ENCODE measurements at regions not wholly inside any gene's neighbourhood (a gene's known extent, or its start where the extent isn't known, plus 50 kb on each side); places are given as distances from the start of the nearest gene placed in this dataset.

DNA sequence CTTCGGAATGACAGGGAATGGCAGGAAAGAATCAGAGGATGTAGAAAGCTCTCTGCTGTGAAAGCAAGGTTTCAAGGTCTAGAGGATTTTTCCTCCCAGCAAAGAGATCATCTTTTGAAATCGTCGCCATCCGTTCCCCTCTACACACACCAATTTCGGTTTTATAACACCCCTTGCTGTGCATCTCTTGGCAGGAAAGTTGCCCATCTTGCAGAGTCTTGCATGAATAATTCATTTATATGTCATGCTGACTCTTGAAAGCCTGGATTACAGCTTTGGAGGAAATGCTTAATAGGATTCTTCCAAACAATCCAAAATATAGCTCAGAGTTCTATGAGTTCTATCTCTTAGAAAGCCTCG is 262.7 kb downstream of the CHL1 start:
- DNase-seq (ENCODE audit: low read depth in 2 of 2), result no peak

DNA sequence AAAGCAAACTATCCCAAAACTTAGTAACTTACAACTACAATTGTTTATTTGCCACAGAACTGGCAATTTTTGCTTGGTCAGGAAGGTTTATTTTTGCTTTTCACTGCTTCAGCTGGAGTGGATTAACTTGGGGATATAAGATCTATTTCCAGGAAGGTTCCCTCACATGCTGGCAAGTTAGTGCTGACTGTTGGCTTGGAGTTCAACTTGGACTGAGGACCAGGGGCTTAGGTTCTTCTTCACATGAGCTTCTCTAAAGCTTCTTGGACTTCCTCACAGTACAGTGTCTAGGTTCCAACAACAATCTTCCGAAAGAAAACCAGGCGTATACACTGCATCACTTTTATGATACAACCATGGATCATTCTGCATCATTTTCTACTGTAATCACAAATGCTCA is 264.4 kb downstream of the CHL1 start:
- no peak for DNase-seq (ENCODE audit: low read depth in 2 of 2)

DNA sequence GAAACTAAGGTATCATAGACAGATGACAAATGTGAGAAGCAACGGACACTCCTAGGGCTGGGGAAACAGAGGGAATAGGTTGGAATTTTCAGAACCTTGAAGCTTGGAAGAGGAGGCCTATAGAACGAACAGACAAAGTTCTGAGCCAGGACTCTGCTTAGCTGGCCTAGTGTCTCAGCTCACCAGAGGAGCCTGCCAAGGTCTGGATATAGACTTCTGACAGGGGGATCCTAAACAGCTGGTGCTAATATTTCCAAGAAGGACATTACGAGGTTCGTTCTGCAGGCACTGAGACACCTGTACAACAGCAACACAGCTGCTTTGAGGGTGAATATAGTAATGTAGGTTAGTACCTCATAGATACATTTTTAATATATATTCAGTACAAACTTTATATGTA is 266.3 kb downstream of the CHL1 start:
- no peak for DNase-seq (ENCODE audit: low read depth in 2 of 2)

DNA sequence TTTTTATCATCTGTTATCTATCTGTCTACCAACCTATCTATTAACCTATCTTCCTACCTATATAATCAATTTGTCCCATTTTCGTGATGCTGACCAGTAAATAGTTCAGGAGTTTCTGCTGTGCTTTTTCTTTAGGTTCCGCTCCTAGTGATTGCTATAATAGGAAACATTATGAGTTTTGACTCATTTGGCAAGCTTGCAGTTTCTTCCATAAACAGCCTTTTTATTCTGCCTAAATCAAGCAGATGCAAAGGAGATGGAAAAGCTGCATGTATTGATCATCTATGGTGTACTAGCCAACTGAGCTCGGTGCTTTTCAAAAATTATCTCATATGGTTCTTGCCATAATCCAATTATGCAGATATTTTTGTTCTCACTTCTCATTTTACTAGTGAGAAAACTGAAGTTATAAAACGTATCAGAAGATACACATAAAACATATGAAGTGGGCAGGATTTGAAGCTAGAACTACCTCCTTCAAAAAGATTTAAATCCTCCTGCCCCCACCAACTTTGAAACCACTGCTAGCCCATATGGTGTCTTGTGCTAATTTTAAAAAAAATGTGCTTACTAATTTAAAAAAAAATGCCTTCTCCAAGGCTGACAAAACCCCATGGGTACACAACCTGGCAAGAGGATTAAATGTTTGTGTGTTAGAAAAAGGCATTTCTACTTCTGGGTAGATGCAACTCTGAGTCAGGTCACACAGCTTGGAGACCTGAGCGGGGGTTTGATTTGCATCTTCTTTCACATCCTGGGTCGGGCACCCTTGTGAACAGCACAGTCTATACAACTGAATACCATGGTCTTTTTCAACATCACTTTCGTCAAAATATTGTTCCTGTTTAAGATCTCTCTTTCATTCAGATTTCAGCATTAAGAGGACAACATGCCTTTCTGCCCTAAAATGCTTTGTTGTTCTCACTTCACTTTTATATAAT is 267.0 kb downstream of the CHL1 start:
- DNase-seq (ENCODE audit: low read depth in 2 of 2), result no peak

DNA sequence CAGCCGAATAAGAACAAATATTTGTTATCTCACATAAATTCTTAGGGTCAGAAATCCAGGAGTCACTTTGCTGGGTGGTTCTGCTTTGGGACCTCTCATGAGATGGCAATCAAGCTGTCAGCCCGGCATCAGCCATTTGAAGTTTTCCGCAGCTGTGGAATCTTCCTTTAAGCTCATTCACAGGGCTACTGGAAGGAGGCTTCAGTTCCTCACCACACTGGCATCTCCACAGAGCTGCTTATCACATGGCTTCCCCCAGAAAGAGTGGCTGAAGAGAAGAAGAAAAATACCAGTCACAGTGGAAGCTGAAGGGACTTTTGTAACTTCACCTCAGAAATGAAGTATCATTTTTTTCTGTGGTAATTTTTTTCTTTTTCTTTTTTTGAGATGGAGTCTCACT is 267.7 kb downstream of the CHL1 start:
- DNase-seq (ENCODE audit: low read depth in 2 of 2), result no peak

DNA sequence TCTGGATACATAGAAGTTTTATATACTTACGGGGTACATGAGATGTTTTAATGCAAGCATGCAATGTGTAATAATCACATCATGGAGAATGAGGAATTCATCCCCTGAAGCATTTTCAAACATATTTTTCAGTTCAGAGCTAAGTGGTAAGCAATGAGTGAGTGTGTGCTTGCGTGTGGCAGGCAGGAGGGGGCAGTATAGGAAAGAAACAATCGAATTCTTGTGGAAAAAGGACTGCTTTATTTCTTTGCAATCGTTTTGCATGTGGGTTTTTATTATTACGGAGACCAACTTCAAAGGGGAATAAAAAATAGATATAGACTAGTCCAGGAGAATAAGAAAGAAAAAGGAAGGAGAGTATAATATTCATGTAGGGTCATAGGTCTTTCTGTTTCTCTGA is 271.6 kb downstream of the CHL1 start:
- no peak for DNase-seq (ENCODE audit: low read depth in 2 of 2)

DNA sequence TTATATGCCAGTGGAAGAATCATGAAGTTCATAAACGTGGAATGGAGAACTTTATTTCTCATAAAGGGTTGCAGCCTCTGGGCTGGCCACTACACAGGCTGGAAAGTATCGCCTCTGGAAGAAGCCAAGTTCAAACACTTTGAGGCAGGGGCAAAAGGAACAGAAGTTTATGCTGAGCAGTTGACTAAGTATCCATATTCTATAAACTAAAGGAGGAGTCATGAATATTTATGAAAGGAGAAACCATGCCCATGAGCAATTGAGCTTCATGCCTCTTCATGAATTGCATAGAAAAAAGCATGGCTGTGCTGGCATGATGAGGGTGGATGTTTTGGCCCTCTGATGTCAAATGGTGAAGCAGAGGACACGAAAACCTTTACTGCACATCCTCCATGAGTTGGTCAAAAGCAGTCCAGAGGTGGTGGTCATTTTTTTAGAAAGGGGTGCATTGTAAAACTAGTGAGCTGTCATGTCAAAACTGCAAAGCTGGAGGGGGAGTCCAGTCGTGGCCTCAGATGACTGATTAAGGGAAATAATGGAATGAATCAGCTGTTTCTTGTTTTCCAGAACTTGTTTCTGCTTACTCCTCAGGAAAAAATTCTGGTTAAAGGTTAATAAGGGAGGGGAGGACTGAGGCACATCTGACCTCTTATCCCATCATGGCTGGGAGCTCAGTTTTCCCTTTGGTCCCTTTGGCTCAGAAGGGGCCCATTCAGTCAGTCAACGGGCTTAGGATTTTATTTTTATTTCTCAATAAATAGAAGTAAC is 276.7 kb downstream of the CHL1 start:
- no peak for DNase-seq (ENCODE audit: low read depth in 2 of 2)

DNA sequence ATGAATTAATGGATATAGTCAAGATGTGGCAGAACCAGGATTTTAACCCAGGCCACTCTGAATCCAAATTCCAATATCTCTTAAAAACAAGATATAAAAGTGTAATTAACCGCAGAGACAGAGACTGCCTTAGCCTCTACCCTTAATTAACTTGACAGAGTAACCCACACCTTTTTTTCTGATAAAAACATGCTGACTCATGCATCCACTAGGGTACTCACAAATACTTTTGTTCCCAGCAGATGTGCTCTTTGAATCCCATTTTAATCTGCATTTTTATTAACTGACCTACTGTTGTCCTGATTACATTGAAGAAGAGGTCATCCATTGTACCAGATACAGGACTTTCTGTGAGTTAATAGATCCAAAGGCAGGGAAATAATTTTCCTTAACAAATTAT is 278.3 kb downstream of the CHL1 start:
- DNase-seq (ENCODE audit: low read depth in 2 of 2), result no peak

DNA sequence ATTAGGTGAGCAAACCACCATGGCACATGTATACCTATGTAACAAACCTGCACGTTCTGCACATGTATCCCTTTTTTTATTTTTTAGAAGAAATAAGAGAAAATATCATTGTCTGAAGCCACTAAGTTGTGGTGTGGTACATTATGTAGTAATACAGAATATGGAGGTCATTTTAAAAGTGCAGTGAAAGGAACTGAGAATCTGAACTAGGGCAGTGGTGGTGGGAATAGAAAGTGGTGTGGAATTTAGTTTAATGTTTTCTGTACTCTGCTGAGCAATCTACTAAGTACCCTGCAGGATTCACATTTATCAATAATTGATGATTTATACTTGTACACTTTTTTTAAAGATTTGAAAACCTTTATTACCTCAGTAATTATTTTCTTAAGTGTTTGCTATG is 283.5 kb downstream of the CHL1 start:
- no peak for DNase-seq (ENCODE audit: low read depth in 2 of 2)

DNA sequence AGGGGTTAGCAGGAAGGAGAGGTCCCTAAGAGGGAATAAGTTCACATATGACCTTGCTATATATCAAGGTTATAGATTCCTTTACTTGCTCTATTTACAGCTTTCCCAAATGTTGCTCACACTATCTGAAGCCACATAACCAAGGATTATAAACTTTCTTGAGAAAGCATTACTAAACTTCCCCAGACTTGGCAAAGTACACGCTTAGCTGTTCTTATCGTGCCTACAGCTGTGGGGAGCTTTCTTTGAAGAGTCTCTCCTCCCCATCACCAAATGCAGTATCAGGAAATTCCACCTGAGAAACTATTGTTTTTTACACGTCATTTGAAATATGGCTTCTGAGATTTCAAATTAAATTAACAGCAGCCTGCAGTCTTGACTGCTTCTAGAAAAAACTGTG is 284.5 kb downstream of the CHL1 start:
- no peak for DNase-seq (ENCODE audit: low read depth in 2 of 2)

DNA sequence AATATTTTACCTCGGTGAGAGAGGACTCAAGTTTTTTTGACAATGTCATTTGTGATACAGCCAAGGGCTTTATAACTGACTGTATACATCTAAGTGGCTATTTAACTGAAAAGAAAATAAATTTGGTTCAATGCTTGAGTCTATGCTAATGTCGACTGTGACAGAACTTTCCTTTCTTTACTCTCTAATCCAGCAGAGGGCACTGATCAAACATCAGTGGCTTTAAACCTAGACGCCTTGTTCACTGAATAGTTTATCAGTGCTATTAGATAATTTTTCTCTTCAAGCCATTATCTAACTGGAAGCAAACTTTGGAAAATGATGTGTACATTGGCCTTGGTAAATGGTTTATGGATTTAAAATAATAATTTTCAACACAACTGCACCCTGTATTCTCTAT is 285.1 kb downstream of the CHL1 start:
- DNase-seq (ENCODE audit: low read depth in 2 of 2), result no peak

DNA sequence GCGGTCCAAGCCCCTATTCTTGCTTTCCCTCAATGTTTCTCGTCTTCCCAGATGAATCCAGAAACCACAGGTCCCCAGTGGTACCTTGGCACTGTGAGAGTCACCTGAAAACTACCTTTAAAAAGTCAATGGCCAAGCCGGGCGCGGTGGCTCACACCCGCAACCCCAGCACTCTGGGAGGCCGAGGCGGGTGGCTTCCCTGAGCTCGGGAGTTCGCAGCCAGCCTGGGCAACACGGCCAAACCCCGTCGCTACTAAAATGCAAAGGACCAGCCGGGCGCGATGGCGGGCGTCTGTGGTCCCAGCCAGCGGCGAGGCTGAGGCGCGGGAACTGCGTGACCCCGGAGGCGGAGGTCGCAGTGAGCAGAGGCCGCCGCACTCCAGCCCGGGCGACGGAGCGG is 285.9 kb downstream of the CHL1 start:
- no peak for DNase-seq (ENCODE audit: low read depth in 2 of 2)

DNA sequence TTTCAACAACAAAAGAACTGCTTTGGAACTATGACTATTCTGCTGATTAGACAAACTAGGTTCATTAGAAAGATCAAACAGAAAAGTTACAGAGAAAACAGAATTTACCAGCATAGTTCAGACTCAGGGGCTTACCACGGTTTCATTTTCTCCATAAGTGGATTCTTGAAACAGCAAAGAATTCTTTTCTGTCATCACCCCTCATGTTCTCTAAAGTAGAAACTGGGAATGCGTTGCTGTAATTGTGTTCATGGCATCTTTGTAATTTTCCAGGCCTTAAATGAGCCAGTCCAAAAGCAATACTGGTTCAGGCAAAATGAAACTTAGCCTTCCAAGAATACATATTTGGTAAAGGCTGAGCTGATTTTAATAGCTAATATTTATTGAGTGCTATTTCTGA is 287.8 kb downstream of the CHL1 start:
- no peak for DNase-seq (ENCODE audit: low read depth in 2 of 2)

DNA sequence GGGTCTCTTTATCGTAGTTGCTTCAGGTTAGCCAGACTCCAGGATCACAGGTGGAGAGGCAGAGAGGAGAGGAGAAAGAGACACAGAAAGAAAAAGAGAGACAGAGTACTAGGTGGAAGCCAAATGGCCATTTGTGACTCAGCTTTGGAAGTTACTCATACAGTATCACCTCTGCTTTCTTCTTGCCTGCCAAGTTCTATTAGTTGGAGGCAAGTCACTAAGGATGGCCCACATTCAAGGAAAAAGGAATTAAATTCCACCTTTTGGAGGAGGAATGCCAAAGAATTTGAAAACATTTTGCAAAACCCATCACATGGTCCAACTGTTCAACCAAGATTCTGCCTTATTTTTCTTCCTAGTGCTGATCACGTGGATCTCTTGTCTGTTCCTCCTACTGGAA is 291.1 kb downstream of the CHL1 start:
- DNase-seq (ENCODE audit: low read depth in 2 of 2), result no peak

DNA sequence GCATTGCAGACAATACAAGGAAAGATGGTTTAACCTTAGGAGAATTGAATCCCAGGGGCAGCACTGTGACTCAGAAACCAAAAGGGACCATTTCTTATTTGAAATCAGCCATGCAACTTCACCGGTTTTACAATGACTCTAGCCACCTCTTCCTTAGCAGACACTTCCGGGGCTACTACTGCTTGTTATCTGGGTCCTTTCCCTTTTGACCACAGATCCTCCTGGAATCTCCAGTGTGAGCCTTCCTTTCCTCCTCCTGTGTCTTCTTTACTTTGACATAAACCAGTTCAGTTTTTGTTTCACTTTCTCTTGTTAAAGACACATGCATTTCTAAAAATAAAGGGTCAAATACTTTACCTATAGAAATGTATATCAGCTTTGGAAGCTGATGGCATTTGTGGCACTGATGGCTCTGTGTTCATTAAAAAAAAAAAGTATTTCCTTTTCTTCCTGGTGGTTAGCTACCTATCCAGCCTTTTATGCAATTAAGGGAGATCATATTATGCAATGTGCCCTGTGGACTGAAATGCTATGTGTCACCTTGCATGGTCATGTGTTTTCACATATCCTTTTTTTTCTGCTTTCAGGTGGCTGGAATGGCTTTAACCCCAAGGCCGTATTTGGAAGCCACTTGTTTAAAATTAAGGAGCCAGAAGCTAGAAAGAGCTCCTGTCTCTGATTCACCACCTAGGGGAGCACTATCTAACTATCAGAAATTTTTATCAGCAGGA is 296.2 kb downstream of the CHL1 start:
- DNase-seq (ENCODE audit: low read depth in 2 of 2), result no peak

DNA sequence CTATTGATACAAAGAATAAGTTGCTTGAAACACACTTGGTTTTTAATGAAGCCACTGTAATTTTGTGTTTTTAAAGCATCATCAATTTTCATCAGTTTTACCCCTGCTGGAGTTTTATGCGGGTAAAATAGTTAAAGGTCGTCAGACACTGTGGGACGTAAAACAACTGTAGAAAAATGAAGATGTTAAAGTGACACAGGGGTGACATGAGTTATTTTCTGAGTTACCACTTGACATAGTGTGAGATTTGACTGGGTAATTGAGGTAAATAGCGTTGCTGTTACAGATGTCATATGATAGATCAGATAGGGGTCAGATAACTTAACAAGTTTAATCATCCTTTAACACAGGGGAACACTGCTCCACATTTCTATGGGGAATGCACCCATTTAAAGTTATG is 297.6 kb downstream of the CHL1 start:
- no peak for DNase-seq (ENCODE audit: low read depth in 2 of 2)

DNA sequence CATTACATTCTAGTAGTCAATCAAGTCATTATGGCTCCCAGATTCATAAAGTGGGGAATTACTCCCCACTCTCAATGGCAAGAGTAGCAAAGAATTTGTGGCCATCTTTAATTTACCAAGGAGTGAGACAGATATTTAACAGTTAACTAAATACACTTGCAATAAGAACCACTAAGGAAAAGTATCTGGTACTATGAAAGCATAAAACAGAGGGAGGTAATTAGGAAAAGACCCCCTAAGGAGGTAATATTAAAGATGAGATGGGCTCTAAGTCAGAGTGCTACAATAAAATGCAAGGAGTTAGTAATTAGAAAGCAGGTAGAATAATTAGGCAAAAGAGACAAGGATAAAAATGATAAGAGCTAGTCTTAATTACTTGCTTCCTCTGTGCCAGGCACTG is 301.9 kb downstream of the CHL1 start:
- DNase-seq (ENCODE audit: low read depth in 2 of 2), result no peak

DNA sequence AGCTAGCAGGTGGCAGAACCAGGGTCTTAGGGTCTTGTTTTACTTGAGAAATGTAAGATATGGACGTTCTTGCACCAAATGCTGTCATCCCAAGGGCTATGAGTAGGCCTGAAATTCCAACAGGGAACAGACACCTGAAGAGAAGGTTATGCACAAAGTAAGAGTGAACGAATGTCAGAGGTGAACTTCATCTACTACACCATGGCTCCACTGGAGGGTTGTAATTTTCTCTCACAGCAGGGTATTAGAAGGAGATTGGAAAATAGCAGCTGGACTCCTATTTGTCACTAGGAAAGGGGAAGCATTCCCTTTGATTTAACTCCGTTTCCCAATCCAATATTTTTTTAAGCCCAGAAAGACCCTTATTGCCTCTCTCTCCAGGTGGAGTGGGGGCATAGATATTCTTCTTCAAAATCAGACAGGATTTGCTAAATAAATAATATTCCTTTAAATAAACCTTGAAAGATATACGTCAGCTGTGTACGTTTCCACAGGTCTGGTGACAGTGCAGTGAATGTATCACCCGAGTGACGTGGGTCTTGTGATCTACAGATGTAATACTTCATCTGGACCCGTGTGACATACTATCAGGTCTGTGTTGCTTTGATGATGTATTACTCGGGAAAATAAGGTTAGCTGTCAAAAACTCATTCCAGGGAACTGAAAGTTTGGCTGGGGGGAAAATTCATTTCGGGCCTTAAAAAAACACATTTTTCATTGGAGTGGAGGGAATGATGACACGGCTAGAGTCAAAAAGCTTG is 302.6 kb downstream of the CHL1 start:
- DNase-seq (ENCODE audit: low read depth in 2 of 2), result no peak

DNA sequence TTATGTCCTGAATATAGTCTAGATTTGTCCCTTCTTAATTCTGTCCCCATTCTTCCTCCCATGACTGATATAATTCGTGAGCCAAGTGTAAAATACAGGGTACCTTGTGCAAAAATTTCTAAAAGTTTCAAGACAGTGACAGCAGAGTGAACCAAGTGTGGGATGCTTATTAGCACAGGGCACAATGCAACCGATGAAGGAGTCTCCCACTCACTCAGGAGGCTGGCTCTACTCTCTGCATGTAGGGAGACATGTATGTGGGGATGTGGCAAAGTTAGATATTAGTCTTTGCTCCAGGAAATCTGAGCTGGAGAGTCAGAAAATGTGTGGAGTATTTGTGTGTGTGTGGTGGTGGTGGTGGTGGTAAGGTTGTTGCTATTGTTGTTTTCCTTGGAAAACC is 305.9 kb downstream of the CHL1 start:
- DNase-seq (ENCODE audit: low read depth in 2 of 2), result no peak

DNA sequence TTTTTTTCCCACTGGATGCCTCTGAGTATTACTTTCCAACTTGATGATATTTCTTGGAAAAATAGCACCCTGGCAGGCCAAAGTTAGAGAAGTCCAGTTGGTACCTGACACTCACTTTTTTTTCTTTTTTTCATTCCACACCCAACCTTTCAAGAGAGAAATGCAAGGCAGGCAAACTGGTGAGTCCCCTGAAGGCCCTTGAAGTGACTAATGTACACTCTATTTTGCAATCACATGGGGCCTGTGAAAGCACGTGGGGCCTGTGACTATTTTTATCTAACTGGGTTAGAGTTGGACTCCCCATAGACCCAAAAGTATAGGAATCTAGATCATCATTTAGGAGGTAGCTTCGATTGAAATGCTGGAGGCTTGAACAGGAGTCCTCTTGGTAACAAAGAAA is 316.7 kb downstream of the CHL1 start:
- DNase-seq (ENCODE audit: low read depth in 2 of 2), result no peak

DNA sequence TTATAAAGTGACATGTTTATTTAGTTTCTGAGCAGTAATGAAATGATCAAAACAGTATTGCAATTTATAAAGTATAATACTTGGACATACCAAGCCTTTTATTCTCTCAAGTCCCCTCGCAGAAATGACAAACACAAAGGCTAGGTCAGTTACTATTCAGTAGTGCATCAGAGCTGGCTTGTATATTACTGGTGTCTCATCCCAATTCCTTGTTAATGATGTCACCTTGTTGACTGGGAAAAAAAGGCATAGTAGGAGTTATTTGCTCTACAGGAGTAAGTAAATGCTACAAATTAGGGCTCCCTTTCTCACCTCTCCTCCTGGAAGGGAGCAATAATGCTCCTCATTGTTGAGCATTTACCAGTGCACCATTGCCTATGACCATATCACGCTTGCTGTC is 317.6 kb downstream of the CHL1 start:
- DNase-seq (ENCODE audit: low read depth in 2 of 2), result no peak

DNA sequence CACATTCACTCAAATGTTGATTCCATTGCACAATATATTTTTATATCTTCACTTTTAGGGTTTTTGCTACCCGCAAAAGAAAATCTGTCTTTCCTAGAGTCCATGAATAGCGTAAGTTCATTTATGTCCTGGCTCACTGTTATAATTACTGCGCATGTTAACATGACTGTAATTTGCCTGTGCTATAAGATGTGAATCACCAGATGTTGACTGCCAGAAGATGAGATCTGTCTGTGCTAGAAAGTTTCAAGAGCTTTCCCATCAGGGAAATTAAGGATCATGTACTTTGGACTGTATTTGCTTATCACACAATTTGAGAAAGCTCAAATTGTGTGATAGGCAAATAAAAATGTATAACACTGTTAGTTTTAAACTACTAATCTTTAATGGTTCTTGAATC is 322.5 kb downstream of the CHL1 start:
- DNase-seq (ENCODE audit: low read depth in 2 of 2), result no peak

Data from fibroblast of skin of left quadriceps (primary cell).